ENCODE measurements at regions not wholly inside any gene's neighbourhood (a gene's known extent, or its start where the extent isn't known, plus 50 kb on each side); places are given as distances from the start of the nearest gene placed in this dataset.

- Histone ChIP-seq H3K27me3 (ENCODE audit: control insufficient read depth, low read length) (no peaks in the 10 kb centered on the region), H3K4me2 (ENCODE audit: low read length) (no peak overlapping the region)
- TF ChIP-seq EZH2phosphoT487 (IDR thresholded peaks at IDR 0.05; ENCODE audit: borderline replicate concordance, low read length), result no peak
- TF ChIP-seq CTCF (IDR thresholded peaks at IDR 0.05; ENCODE audit: low read depth, low read length, poor library complexity, severe bottlenecking), result no peak
These were observed 450.6 kb upstream of the AUTS2 start for GRCh38 chr7:69147631-69148030.

GRCh38 chr7:69149804-69150782, 448.2 kb upstream of the AUTS2 start:
- no peak for TF ChIP-seq CTCF (IDR thresholded peaks at IDR 0.05; ENCODE audit: low read depth, low read length, poor library complexity, severe bottlenecking)
- no peak for TF ChIP-seq EZH2phosphoT487 (IDR thresholded peaks at IDR 0.05; ENCODE audit: borderline replicate concordance, low read length)
- Histone ChIP-seq H3K27ac (ENCODE audit: low read depth, low read length) (no peak overlapping the region), H3K4me3 (ENCODE audit: low read length) (no peak overlapping the region), H3K27me3 (ENCODE audit: control insufficient read depth, low read length) (no peaks in the 10 kb centered on the region), H3F3A (ENCODE audit: control insufficient read depth, insufficient read depth) (no peaks in the 10 kb centered on the region), H3K4me2 (ENCODE audit: low read length) (no peak overlapping the region), H3K9me3 (ENCODE audit: control insufficient read depth, insufficient read depth, low read length) (peaks cover 10% of the 10 kb centered on the region; the same call in 1 of the 2 replicates), H4K20me1 (ENCODE audit: control insufficient read depth, insufficient read depth, low read depth, low read length) (no peaks in the 10 kb centered on the region), H3K79me2 (ENCODE audit: control insufficient read depth, low read length) (no peaks in the 10 kb centered on the region), H3K36me3 (ENCODE audit: control insufficient read depth, low read length) (no peaks in the 10 kb centered on the region), H3K9me2 (replicated peaks; ENCODE audit: control insufficient read depth, low read length) (no peaks in the 10 kb centered on the region), H3K4me1 (ENCODE audit: control insufficient read depth, low read length) (no peaks in the 10 kb centered on the region)

More at GRCh38 chr7:69147631-69148030, 450.6 kb upstream of the AUTS2 start:
- H3F3A ChIP-seq (ENCODE audit: control insufficient read depth, insufficient read depth), result no peaks in the 10 kb centered on the region
- no peaks in the 10 kb centered on the region for H3K4me1 ChIP-seq (ENCODE audit: control insufficient read depth, low read length)
- H3K9me2 ChIP-seq (replicated peaks; ENCODE audit: control insufficient read depth, low read length), result no peaks in the 10 kb centered on the region
- H4K20me1 ChIP-seq (ENCODE audit: control insufficient read depth, insufficient read depth, low read depth, low read length), result no peaks in the 10 kb centered on the region
- H3K27ac ChIP-seq (ENCODE audit: low read depth, low read length), result no peak overlapping the region
- H3K4me3 ChIP-seq (ENCODE audit: low read length), result no peak overlapping the region
- peaks cover 6% of the 10 kb centered on the region; the same call in 1 of the 2 replicates for H3K9me3 ChIP-seq (ENCODE audit: control insufficient read depth, insufficient read depth, low read length)
- no peaks in the 10 kb centered on the region for H3K36me3 ChIP-seq (ENCODE audit: control insufficient read depth, low read length)
- no peaks in the 10 kb centered on the region for H3K79me2 ChIP-seq (ENCODE audit: control insufficient read depth, low read length)

GRCh38 chr7:69162326-69162725, 435.9 kb upstream of the AUTS2 start:
- H3K9me2 ChIP-seq (replicated peaks; ENCODE audit: control insufficient read depth, low read length), result no peaks in the 10 kb centered on the region
- H3F3A ChIP-seq (ENCODE audit: control insufficient read depth, insufficient read depth), result no peaks in the 10 kb centered on the region
- no peak overlapping the region for H3K4me3 ChIP-seq (ENCODE audit: low read length)
- no peak overlapping the region for H3K4me2 ChIP-seq (ENCODE audit: low read length)
- no peaks in the 10 kb centered on the region for H3K36me3 ChIP-seq (ENCODE audit: control insufficient read depth, low read length)
- H4K20me1 ChIP-seq (ENCODE audit: control insufficient read depth, insufficient read depth, low read depth, low read length), result no peaks in the 10 kb centered on the region
- no peaks in the 10 kb centered on the region for H3K9me3 ChIP-seq (ENCODE audit: control insufficient read depth, insufficient read depth, low read length)
- H3K79me2 ChIP-seq (ENCODE audit: control insufficient read depth, low read length), result no peaks in the 10 kb centered on the region
- H3K27me3 ChIP-seq (ENCODE audit: control insufficient read depth, low read length), result no peaks in the 10 kb centered on the region
- no peak for TF ChIP-seq CTCF (IDR thresholded peaks at IDR 0.05; ENCODE audit: low read depth, low read length, poor library complexity, severe bottlenecking)
- no peak for TF ChIP-seq EZH2phosphoT487 (IDR thresholded peaks at IDR 0.05; ENCODE audit: borderline replicate concordance, low read length)
- H3K4me1 ChIP-seq (ENCODE audit: control insufficient read depth, low read length), result no peaks in the 10 kb centered on the region
- no peak overlapping the region for H3K27ac ChIP-seq (ENCODE audit: low read depth, low read length)

Measured in DOHH2 (cell line).